GM12878 (cell line): ENCODE measurements at regions not wholly inside any gene's neighbourhood (a gene's known extent, or its start where the extent isn't known, plus 50 kb on each side); places are given as distances from the start of the nearest gene placed in this dataset.
A peak's percentile ranks its signal among the peaks of the same experiment; 100 is the strongest.

Experiments used
- ATAC-seq: fragments of 200-7000 bp; cut with Tn5 transposase; 3 replicates; pipeline ENCODE4 v1.9.1; 2020; ENCODE audit warnings: mild to moderate bottlenecking, moderate library complexity
- BruUV-seq: library from RNA; stranded (reverse); fragments of 400-500 nt; replicated peaks from 2 replicates; lab custom pipeline; 2021; lab: Mats Ljungman, UMichigan
- CTCF ChIA-PET: fragments of 300-600 bp; sonication (Branson Sonifier 250); formaldehyde crosslinking; extraction: SDS; loops from one replicate; lab custom pipeline; 2021; ENCODE audit warnings: inconsistent platforms; lab: Yijun Ruan, JAX
- POLR2A ChIA-PET: fragments of 350-600 bp; formaldehyde crosslinking; extraction: SDS; loops from one replicate; lab custom pipeline; 2021; ENCODE audit warnings: inconsistent platforms; lab: Charles Lee
- RAD21 ChIA-PET: fragments of 300-600 bp; sonication (Branson Sonifier 250); formaldehyde crosslinking; loops from one replicate; lab custom pipeline; 2023; ENCODE audit warnings: antibody characterized with exemption; ENCODE audit not compliant: unreplicated experiment; lab: Charles Lee
- SMC1A ChIA-PET: fragments of 300-600 bp; sonication (Branson Sonifier 250); formaldehyde crosslinking; loops from one replicate; lab custom pipeline; 2023; ENCODE audit not compliant: unreplicated experiment, uncharacterized antibody; lab: Charles Lee
- DNase-seq: peaks from one replicate; pipeline ENCODE4 v3.0.0-alpha.2; 2011; ENCODE audit warnings: low read depth, low spot score
- FAIRE-seq: peaks from 3 replicates; lab custom pipeline; 2011; peaks lifted over from hg19 to GRCh38; lab: Jason Lieb, UNC
- H2AFZ ChIP-seq: 2 replicates; pipeline ENCODE4 v1.6.0; 2011; ENCODE audit warnings: low read depth, low read length, control low read depth; ENCODE audit not compliant: control insufficient read depth
- H3K27ac ChIP-seq: 2 replicates; pipeline ENCODE4 v1.5.1; 2011; ENCODE audit warnings: control low read depth; ENCODE audit not compliant: control insufficient read depth, insufficient read depth
- H3K27me3 ChIP-seq, 2 experiments: replicated peaks in 1 of 2; 2 replicates each; pipeline versions ENCODE4 v1.6.0 to v1.6.1; 2011; ENCODE audit warnings: low read length in 1 of 2; ENCODE audit not compliant: control insufficient read depth in 2 of 2, insufficient read depth in 2 of 2
- H3K36me3 ChIP-seq, 2 experiments: 2 replicates each; pipeline ENCODE4 v1.5.1; 2011; ENCODE audit warnings: low read length in 1 of 2; ENCODE audit not compliant: control insufficient read depth in 2 of 2, insufficient read depth in 2 of 2
- H3K4me1 ChIP-seq: 2 replicates; pipeline ENCODE4 v1.6.1; 2011; ENCODE audit warnings: mild to moderate bottlenecking, low read length, moderate library complexity, mixed read lengths; ENCODE audit not compliant: control insufficient read depth, insufficient read depth
- H3K4me2 ChIP-seq: 2 replicates; pipeline ENCODE4 v1.6.0; 2011; ENCODE audit warnings: control low read depth; ENCODE audit not compliant: control insufficient read depth, insufficient read depth
- H3K4me3 ChIP-seq: fragments of 200-600 bp; sonication (generic); 2 replicates; pipeline ENCODE4 v1.5.1; 2016
- H3K79me2 ChIP-seq: 2 replicates; pipeline ENCODE4 v1.6.0; 2011; ENCODE audit warnings: low read length; ENCODE audit not compliant: control insufficient read depth, insufficient read depth
- H3K9ac ChIP-seq: 2 replicates; pipeline ENCODE4 v1.8.0; 2011; ENCODE audit warnings: low read length, control low read depth, mixed read lengths; ENCODE audit not compliant: control insufficient read depth, insufficient read depth
- H3K9me3 ChIP-seq: replicated peaks from 3 replicates; pipeline ENCODE4 v1.5.1; 2011; ENCODE audit warnings: mild to moderate bottlenecking, low read length; ENCODE audit not compliant: control insufficient read depth, insufficient read depth
- H4K20me1 ChIP-seq: 2 replicates; pipeline ENCODE4 v1.6.0; 2011; ENCODE audit not compliant: control insufficient read depth, insufficient read depth
- ATF7 ChIP-seq: fragments of 450-650 bp; IDR thresholded peaks from 2 replicates; pipeline ENCODE4 v1.6.1; 2016; ENCODE audit warnings: low read depth, mild to moderate bottlenecking
- BACH1 ChIP-seq: fragments of 450-650 bp; IDR thresholded peaks from 2 replicates; pipeline ENCODE4 v1.6.1; 2017; ENCODE audit warnings: mild to moderate bottlenecking, borderline replicate concordance
- CHD2 ChIP-seq: IDR thresholded peaks from 2 replicates; pipeline ENCODE4 v1.6.1; 2011; ENCODE audit warnings: low read depth, low read length, improper control_type of control experiment, borderline replicate concordance
- EP300 ChIP-seq, 2 experiments: fragments of 150-350 bp in 1 of 2; IDR thresholded peaks; 2 replicates each; pipeline ENCODE4 v1.6.1; 2011 to 2012; ENCODE audit warnings: low read depth in 2 of 2, low read length in 2 of 2, borderline replicate concordance in 1 of 2, improper control_type of control experiment in 1 of 2, inconsistent platforms in 1 of 2; ENCODE audit not compliant: control insufficient read depth in 1 of 2
- NR2C2 ChIP-seq: IDR thresholded peaks from 2 replicates; pipeline ENCODE4 v1.6.1; 2011; ENCODE audit warnings: borderline replicate concordance, low read depth; ENCODE audit not compliant: control insufficient read depth, insufficient read length
- RCOR1 ChIP-seq: conservative IDR thresholded peaks from 2 replicates; pipeline ENCODE4 v1.6.1; 2012; ENCODE audit warnings: low read depth, low read length, improper control_type of control experiment
- RFX5 ChIP-seq: IDR thresholded peaks from 2 replicates; pipeline ENCODE4 v1.6.1; 2011; ENCODE audit warnings: low read depth, low read length, improper control_type of control experiment
- SUPT20H ChIP-seq: IDR thresholded peaks from 2 replicates; pipeline ENCODE4 v1.6.1; 2011; ENCODE audit warnings: low read depth, mild to moderate bottlenecking, low read length, moderate library complexity, borderline replicate concordance; ENCODE audit not compliant: control insufficient read depth
- ZBED1 ChIP-seq: IDR thresholded peaks from 2 replicates; pipeline ENCODE4 v1.6.1; 2016; ENCODE audit warnings: borderline replicate concordance
- WGBS: methylation state at CpG from one replicate; pipeline ENCODE4 v1.1.6; 2016; ENCODE audit warnings: low lambda C conversion rate; ENCODE audit not compliant: insufficient replicate concordance, insufficient coverage; ENCODE audit errors: missing lambda C conversion rate; 5-methylcytosine and 5-hydroxymethylcytosine counted together
- in situ Hi-C: fragments of 300-500 bp; cut with MboI; formaldehyde crosslinking; loops from 9 replicates; pipeline ENCODE4 v1.14.3; 2018; ENCODE audit warnings: mixed read lengths
- intact Hi-C: fragments of 100-400 bp; cut with micrococcal nuclease; formaldehyde crosslinking; loops from one replicate; pipeline ENCODE4 v1.14.2; 2022; ENCODE audit not compliant: unreplicated experiment
- TF ChIP-seq, protein P1 (sequence below): IDR thresholded peaks from 2 replicates; pipeline ENCODE4 v1.6.1; 2011; ENCODE audit warnings: borderline replicate concordance, low read depth, mild to moderate bottlenecking, moderate library complexity, mixed read lengths, low read length; ENCODE audit not compliant: insufficient read depth; ENCODE audit errors: extremely low read length
- TF ChIP-seq, protein P2 (sequence below): fragments of 450-650 bp; IDR thresholded peaks from 2 replicates; pipeline ENCODE4 v1.6.1; 2016; ENCODE audit warnings: mild to moderate bottlenecking, moderate library complexity, borderline replicate concordance
- TF ChIP-seq, protein P3 (sequence below): IDR thresholded peaks from 2 replicates; pipeline ENCODE4 v1.6.1; 2012; ENCODE audit warnings: mild to moderate bottlenecking, low read depth, low read length

DNA sequence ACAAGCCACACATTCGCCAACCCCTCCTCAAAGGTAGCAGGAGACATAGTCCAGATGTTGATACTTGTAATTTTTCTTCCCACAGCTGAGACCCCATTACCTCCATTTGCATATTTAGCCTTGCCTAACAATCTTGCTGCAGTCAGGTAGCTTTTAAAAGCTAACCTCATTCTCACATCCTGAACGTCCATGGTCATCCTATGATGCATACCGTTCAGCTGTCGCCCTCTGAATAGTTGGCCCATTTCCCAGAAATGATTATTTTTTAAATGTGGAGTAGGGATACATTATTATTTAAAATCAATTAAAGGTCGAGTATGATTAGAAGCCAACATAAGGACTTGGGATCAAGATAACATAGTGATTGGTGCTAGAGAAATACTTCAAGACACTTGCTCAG is 165.0 kb downstream of the MEX3B start:
- FAIRE-seq (no peak), DNase-seq (no peak), ATAC-seq (no peak)
- ChIA-PET RAD21 (no interaction called here), POLR2A (no interaction called here), CTCF (no interaction called here), SMC1A (interaction anchor here (1.3 to 1.8 kb wide), 2 partner anchors 12 to 16 kb away, joined by 4 read pairs; no protein-coding TSS in a partner anchor)
- Histone ChIP-seq H4K20me1 (no peaks in the 10 kb centered on the region), H3K27me3 (0 out of 4 replicates have a peak, but pooled peaks cover 0 to 2% of the 10 kb centered on the region in 2 experiments), H3K27ac (no peak overlapping the region), H3K4me2 (0 out of 2 replicates have a peak overlapping the region, but pooled peaks have one; percentile 33), H3K4me1 (no peaks in the 10 kb centered on the region), H3K9ac (no peak overlapping the region), H3K4me3 (no peak overlapping the region), H2AFZ (no peak overlapping the region), H3K9me3 (no peaks in the 10 kb centered on the region; the same call in 2 of the 3 replicates), H3K79me2 (no peaks in the 10 kb centered on the region), H3K36me3 (no peaks in the 10 kb centered on the region)
- TF ChIP-seq BACH1 (no peak), ATF7 (no peak), SUPT20H (no peak), CHD2 (no peak), EP300 (IDR thresholded peaks at IDR 0.05; ENCODE audit: borderline replicate concordance in 1 of 2, control insufficient read depth in 1 of 2, low read depth in 2 of 2, low read length in 2 of 2) (no peak), ZBED1 (no peak), RFX5 (no peak), RCOR1 (no peak), NR2C2 (no peak)
- TF ChIP-seq, protein P1, sequence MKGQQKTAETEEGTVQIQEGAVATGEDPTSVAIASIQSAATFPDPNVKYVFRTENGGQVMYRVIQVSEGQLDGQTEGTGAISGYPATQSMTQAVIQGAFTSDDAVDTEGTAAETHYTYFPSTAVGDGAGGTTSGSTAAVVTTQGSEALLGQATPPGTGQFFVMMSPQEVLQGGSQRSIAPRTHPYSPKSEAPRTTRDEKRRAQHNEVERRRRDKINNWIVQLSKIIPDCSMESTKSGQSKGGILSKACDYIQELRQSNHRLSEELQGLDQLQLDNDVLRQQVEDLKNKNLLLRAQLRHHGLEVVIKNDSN = no peak
- TF ChIP-seq, protein P2, sequence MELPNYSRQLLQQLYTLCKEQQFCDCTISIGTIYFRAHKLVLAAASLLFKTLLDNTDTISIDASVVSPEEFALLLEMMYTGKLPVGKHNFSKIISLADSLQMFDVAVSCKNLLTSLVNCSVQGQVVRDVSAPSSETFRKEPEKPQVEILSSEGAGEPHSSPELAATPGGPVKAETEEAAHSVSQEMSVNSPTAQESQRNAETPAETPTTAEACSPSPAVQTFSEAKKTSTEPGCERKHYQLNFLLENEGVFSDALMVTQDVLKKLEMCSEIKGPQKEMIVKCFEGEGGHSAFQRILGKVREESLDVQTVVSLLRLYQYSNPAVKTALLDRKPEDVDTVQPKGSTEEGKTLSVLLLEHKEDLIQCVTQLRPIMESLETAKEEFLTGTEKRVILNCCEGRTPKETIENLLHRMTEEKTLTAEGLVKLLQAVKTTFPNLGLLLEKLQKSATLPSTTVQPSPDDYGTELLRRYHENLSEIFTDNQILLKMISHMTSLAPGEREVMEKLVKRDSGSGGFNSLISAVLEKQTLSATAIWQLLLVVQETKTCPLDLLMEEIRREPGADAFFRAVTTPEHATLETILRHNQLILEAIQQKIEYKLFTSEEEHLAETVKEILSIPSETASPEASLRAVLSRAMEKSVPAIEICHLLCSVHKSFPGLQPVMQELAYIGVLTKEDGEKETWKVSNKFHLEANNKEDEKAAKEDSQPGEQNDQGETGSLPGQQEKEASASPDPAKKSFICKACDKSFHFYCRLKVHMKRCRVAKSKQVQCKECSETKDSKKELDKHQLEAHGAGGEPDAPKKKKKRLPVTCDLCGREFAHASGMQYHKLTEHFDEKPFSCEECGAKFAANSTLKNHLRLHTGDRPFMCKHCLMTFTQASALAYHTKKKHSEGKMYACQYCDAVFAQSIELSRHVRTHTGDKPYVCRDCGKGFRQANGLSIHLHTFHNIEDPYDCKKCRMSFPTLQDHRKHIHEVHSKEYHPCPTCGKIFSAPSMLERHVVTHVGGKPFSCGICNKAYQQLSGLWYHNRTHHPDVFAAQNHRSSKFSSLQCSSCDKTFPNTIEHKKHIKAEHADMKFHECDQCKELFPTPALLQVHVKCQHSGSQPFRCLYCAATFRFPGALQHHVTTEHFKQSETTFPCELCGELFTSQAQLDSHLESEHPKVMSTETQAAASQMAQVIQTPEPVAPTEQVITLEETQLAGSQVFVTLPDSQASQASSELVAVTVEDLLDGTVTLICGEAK = no peak
- TF ChIP-seq, protein P3, sequence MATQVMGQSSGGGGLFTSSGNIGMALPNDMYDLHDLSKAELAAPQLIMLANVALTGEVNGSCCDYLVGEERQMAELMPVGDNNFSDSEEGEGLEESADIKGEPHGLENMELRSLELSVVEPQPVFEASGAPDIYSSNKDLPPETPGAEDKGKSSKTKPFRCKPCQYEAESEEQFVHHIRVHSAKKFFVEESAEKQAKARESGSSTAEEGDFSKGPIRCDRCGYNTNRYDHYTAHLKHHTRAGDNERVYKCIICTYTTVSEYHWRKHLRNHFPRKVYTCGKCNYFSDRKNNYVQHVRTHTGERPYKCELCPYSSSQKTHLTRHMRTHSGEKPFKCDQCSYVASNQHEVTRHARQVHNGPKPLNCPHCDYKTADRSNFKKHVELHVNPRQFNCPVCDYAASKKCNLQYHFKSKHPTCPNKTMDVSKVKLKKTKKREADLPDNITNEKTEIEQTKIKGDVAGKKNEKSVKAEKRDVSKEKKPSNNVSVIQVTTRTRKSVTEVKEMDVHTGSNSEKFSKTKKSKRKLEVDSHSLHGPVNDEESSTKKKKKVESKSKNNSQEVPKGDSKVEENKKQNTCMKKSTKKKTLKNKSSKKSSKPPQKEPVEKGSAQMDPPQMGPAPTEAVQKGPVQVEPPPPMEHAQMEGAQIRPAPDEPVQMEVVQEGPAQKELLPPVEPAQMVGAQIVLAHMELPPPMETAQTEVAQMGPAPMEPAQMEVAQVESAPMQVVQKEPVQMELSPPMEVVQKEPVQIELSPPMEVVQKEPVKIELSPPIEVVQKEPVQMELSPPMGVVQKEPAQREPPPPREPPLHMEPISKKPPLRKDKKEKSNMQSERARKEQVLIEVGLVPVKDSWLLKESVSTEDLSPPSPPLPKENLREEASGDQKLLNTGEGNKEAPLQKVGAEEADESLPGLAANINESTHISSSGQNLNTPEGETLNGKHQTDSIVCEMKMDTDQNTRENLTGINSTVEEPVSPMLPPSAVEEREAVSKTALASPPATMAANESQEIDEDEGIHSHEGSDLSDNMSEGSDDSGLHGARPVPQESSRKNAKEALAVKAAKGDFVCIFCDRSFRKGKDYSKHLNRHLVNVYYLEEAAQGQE = no peak
- no TSS peak for BruUV-seq
- WGBS = 17% methylated on average over 5 of the region's 5 CpGs
- in situ Hi-C loops = no loop called here
- intact Hi-C loops = no loop called here
